HG03025 (cell line): ENCODE measurements at regions not wholly inside any gene's neighbourhood (a gene's known extent, or its start where the extent isn't known, plus 50 kb on each side); places are given as distances from the start of the nearest gene placed in this dataset.

Source experiments
- ATAC-seq: cut with Tn5 transposase; IDR thresholded peaks from one replicate; pipeline ENCODE4 v1.9.1; 2021; ENCODE audit warnings: mild to moderate bottlenecking, moderate library complexity; ENCODE audit not compliant: unreplicated experiment, low FRiP score

DNA sequence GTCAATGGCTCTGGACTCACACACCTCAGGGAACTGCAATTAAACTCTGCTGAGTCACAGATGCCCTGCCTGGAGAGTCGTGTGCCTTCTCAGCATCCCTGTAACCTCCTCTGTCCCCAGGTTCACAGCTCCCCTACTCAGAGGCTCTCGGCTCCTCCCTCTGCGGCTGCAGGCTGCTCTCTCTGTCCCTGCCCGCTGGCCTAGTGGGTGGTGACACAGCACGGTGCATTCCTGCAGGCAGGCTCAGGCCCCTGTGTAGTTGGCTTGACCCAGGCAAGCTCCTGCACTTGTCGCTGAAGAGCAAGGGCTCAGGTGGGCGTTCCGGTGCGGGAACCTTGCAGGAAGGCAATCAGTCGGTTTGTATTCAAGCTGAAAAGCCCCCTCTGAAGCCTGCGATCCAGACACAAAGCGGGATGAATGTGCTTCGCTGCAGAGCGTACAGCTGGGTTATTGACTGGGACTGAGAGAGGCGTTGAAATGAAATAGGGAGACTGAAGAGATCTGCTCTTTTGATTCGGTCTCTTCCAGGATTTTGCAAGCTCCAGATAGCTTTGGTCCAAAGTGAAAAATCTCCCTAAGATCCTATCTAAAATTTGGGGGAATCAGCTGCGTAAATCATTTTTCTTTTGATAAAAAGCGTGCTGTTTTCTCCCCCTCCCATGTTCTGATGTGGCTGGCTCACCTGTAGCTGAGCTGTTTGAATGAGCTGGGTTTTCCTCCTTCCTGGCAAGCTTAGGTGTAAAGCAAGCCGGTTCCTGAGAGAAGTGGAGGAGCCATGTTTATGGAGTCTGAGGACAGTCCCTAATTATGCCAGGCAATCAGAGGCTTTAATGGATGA lies 208.7 kb upstream of the PHYHIPL start:
- peak; percentile 60 for ATAC-seq

DNA sequence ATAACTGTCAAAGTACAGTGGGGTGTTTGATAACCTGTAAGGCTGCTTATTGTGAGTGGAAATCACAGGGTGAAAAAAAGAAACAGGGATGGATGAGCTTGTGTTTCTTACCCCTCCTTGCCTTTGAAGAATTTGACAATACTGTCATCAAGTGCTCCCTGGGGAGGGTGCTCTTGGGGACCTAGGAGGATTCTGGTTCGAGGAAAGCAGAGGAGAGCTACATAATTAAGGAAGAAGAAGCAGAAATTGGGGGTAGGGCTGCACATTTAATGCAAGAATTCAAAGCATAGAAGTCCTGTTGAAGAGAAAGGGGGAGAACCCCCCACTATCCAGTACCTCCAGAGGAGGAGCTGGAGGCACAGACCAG lies 208.1 kb upstream of the PHYHIPL start:
- ATAC-seq: no peak

DNA sequence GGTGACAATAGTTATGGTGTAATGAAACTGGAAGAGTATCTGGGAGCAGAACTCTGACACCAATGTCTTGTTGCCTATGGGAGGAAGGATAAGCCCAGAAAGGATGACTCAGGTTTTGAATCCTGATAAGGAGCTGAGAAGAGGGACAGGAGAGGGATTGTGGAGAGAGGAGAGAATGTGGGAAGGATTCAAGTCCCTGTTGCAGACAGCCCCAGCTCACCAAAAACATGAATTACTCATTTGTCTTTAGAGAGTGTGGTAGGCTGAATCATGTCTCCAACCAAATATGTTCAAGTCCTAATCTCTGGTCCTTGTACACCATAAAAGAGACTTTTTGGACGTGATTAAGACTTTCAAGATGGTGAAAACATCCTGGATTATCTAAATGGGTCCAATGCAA lies 206.9 kb upstream of the PHYHIPL start:
- ATAC-seq: no peak

DNA sequence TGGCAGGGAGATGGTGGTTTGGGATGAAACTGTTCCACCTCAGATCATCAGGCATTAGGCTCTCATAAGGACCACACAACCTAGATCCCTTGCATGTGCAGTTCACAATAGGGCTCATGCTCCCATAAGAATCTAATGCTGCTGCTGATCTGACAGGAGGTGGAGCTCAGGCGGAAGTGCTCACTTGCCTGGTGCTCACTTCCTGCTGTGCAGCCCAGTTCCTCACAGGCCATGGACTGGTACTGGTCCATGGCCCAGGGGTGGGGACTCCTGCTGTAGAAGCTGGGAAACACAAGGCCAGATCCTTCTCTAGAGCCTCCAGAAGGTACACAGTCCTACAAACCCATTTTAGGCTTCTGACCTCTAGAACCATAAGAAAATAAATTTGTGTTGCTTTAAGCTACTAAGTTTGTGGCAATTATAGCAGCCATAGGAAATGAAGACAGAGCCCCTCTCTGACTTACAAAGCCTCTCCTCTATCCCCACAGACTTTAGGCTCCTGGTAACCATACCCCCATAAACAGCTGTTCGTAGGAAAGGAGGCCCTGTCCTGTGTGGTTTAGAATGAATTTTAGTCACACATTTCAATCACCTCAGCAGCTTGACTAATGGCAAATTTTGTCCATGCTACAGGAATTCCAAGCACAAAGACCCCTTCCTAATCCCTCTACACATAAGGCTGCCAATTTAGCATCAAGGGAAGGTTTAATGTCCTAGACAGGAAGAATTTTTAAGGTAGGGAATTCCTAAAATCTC lies 206.1 kb upstream of the PHYHIPL start:
- no peak for ATAC-seq

DNA sequence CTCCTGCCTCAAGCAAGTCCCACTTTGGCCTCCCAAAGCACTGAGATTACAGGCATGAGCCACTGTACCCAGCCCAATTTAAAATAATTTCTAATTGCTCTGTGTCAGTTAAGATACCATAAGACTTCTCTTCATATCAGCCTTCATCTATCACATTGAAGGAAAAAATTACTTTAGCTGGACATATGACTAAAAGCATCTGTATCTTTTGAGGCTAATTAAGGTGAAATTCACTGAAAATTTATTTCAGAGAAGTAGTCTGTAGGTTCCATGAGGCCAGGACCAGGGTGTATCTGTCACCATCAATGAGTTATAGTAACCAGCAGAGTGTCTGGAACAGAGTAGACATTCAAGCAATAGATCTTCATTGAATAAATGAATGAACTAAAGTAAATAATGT lies 205.2 kb upstream of the PHYHIPL start:
- ATAC-seq: no peak

DNA sequence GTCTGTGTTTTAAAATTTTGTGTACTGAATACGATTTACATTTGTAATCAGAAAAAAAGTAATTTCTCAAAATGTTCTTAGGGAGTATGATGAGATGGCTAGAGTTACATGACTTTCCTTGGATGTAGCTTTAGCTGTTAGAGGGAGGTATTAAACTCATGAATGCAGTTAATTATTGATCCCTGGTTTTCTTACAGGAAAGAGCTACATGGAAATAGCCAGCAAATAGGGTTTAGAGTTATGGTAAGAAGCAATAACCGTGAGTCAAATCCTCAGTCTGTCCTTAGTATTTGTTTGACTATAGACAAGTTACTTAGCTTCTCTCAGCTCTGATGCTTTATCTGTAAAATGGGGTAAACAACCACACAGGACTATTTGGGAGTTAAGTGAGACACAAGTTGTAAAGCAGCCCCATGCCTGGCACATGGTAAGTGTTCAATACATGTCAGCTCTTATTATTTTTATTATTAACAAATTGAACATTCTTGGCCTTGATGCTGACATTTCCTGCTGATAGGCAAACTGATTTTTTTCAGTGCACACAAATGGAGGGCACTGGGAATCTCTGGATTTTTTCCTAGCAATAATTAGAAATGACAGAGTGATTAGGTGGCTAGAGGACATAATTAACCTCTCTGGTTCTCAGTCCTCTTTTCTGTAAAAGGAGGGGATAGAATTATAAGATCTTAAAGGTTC lies 204.5 kb upstream of the PHYHIPL start:
- no peak for ATAC-seq

DNA sequence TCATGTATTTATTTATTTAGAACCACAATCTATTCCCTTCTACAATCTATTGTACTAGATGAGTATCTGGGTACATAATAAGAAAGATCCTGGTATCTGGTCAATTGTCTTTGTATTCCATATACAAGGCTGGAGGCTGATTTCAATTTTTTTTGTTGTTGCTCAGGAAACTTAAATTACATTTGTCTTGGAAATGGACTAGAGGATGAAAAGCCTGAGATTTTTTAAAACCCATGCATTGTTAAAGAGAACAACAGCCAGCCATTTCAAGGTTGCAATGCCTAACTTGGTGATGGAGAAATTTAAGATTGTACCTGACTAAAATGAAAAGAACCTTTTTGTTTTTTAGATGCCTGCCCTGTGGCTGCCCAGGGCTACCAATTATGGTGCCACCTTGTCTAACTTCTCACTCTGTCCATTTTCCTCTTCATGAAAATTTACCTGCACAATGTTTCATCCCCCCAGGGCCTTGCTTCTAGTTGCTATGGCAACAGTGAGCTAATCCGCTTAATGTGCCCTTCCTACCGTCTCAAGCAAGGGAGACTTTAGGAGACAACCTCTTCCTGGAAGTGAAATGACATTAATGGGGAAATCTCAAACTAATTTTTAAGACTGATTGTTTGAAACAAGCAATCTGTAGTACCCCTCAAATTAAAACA lies 203.7 kb upstream of the PHYHIPL start:
- ATAC-seq: no peak

DNA sequence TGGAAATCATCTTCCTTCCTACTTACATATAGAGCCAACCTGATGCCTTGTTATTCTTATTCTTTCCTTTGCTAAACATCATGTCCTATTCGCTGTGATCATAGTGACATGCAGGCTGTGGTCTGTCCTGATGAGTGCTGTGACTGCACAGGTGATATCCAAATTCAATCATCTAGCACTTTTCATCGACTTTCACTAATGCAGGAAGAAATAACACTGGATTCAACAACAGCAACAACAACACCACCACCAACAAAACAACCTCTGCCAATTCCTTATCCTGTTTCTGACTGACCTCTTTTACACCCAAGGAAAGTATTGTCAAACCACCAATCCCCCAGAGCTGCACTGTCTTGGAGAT lies 203.2 kb upstream of the PHYHIPL start:
- ATAC-seq: no peak

DNA sequence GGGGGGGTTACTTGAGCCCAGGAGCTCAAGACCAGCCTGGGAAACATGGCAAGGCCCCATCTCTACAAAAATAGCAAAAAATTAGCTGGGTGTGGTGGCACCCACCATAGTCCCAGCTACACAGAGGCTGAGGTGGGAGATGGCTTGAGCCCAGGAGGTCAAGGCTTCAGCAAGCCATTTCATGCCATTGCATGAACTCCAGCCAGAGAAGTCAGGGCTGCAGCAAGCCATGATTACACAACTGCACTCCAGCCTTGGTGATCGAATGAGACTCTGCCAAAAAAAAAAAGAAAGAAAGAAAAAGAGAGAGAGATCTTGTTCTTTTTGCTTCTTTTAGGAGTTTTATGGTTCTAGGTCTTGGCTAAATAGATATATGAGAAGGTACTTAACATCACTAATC lies 200.2 kb upstream of the PHYHIPL start:
- no peak for ATAC-seq

DNA sequence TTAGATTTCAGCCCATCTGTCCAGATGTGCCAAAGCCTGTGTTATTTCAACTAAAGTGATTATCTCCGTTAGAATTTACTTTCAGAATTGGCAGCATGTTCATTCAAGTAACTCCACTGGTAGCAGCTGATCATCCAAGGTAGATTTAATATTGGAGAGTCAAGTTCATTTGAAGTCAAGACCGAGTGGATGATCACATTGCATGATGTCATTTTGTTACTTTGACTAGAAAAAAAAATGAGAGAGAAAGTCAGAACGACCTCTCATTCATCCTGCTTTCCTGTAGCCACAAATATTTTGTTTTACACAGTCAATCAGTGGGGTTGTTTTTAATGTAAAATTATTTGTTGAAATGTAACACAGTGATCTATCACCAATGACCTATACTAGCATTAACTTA lies 196.7 kb upstream of the PHYHIPL start:
- ATAC-seq: no peak

DNA sequence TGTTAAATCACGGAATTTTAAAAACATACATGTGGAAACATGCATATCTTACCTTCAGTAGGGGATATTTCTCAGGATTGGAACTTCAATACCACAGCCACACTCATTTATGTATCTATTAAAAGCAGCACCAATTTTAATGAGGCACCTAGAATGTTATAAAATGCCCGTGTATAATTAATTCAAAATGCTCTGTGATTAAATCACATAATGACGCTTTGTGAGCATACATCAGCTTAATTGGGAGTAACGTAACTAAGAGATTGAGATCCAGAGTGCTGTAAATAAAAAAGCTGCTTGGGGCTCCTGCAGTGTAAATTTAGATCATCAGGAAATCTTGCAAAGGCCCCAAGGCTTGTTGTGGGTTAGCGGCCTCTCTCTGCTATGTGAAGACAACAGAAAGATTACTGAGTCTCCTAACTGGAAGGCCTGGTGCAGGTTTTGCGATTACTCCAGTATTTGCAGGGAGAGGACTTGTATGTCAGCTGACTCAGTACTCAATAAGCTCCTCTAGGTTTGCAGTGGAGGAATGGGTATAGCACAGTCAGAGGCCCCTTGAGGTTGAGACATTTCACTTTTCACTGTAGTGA lies 195.5 kb upstream of the PHYHIPL start:
- ATAC-seq: no peak

DNA sequence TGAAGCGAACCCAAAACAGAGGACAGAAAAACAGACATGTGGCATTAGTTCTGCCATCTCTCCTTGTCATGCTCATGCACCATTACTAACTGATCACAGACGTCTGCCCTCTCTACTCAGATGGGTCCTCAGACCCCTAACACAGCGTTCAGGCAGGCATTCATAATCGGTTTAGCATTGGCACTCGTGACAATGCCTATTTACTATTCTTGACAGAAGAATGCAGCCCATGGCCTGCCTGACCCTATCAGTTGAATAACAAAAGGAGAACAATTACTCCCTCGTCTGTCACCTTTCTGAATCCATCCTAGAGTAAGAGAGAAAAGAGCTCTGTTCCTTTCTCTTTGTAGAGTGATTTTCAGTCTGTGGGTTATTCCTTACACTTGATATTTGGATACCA lies 194.6 kb upstream of the PHYHIPL start:
- ATAC-seq: no peak

DNA sequence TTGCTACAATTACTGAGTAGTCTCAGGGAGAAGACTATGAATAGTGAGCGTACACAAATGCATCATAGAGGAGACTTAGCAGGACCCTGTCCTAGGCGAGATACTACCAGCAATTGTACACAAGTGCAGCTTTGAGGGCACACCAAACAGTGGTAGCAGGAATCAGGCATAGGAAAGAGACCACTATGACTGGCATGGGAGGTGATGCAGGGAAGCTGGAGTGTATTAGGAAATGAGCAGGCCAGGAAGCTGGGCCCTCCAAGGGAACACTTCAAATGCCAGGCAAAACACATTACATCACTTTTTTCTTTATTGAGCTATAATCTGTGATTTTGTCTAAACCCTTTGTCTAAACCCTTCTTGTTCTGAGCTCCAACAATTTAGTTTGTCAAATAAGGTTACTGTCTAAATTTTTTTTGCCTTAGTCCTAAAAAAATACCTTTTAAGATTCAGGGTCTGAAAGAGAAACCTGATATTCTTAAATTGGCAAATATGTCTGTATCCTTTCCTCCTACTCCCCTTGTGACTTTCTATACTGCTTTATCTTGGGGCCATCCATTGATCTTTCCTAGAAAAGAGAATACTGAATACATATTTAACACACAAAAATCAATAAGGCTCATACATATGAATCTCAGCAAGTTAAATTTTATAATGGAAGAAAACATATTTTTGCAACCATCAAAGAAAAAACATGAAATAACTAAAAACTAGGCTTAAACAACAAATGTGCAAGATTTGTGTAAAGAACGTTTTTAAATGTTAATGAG lies 193.8 kb upstream of the PHYHIPL start:
- ATAC-seq: no peak

DNA sequence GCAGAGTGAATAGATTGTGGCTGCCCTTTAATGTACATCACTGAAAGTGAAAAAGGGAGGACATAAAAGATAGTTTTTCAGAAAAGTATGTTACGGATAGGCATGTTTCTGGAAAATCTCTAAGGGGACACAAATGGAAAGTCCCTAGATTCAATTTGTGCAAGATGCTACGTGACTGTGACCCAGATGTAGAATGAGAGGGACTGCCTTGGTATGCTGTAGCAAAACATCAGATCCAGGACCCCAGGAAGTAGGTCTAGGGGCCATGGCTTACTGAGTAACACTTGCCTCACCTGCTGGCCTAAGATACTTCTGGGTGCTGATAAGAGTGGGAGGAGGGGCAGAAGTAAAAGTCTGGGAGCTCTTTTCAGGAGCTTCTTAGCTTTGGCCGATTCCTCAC lies 191.2 kb upstream of the PHYHIPL start:
- no peak for ATAC-seq

DNA sequence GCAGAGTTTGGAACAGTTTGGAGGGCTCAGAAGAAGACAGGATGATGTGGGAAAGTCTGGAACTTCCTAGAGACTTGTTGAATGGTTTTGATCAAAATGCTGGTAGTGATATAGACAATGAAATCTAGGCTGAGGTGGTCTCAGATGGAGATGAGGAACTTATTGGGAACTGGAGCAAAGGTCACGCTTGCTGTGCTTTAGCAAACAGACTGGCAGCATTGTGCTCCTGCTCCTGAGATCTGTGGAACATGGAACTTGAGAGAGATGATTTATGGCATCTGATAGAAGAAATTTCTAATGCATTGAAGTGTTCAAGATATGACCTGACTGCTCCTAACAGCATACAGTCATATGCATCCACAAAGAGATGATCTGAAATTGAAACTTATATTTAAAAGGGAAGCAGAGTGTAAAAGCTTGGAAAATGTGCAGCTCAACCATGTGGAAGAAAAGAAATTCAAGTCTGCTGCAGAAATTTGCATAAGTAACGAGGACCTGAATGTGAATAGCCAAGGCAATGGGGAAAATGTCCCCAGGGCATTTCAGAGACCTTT lies 186.9 kb upstream of the PHYHIPL start:
- no peak for ATAC-seq

DNA sequence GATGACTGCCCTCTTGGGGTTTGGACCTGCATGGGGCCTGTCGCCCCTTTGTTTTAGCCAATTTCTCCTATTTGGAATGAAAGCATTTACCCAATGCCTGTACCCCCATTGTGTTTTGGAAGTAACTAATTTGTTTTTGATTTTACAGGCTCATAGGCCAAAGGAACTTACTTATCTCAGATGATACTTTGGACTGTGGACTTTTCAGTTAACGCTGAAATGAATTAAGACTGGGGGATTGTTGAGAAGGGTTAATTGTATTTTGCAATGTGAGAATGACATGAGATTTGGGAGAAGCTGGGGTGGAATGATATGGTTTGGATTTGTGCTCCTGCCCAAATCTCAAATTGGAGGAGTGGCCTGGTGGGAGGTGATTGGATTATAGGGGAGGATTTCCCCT lies 185.8 kb upstream of the PHYHIPL start:
- no peak for ATAC-seq

DNA sequence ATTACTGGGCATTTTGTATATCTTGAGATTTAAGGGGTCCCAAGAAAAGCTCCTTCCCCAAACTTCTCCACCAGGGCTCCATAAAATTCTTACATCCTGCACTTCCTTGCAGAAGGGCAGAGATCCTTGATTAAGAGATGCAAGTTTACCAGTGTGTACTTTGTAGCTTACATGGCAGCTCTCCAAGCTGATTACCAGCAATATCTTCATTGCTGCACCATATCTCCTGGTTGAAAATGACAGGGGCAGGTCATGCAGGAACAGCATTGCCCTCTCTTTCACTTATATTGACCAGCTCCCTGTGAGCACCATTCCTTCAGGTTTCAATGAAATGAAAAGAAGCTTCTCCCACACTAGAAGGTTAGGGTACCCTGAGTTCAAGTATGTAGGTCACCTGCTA lies 184.6 kb upstream of the PHYHIPL start:
- no peak for ATAC-seq

DNA sequence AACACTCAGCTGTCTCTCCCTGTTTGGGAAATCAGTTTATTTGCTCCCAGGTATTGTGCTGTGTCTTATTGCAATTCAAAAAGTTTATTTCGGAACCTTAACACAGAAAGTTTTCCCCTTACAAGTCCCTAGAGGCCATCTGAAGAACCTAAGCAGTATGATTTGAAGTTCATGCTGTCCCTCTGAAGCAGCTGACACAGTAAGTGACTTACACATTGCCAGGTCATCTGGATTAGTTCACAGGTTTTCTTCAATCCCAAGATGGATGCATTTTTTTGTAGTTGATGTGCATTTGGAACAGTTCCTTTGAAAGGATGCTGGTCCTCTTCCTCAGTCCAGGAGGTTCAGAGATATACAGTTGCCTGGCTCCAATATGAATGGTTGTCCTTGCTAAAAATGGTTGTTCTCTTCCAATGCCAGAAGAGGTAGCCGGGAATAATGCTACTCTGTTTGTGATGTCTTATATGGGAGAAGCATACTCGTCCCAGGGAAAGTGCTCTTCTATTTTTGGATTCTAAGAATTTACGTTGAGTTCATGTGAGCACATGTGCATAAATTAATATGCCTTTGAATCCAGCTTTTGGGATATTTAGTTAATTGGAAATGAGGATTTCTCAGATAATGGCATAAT lies 183.5 kb upstream of the PHYHIPL start:
- no peak for ATAC-seq
